OCI-LY1 (cell line): ENCODE measurements at regions not wholly inside any gene's neighbourhood (a gene's known extent, or its start where the extent isn't known, plus 50 kb on each side); places are given as distances from the start of the nearest gene placed in this dataset.

Experiments used
- H2AFZ ChIP-seq: fragments of 200-600 bp; sonication (generic), shearing (Covaris generic); 2 replicates; pipeline ENCODE4 v1.6.0; 2014; ENCODE audit warnings: antibody characterized with exemption, mild to moderate bottlenecking, low read length
- H3F3A ChIP-seq: fragments of 200-600 bp; sonication (generic), shearing (Covaris generic); 2 replicates; pipeline ENCODE4 v1.6.0; 2014; ENCODE audit warnings: mild to moderate bottlenecking, antibody characterized with exemption, low read length, moderate library complexity; ENCODE audit not compliant: insufficient read depth
- H3K27ac ChIP-seq: fragments of 200-600 bp; sonication (generic); 2 replicates; pipeline ENCODE4 v1.5.1; 2014; ENCODE audit warnings: low read length, mixed run types, mild to moderate bottlenecking, low read depth; ENCODE audit not compliant: poor library complexity, severe bottlenecking
- H3K27me3 ChIP-seq: fragments of 200-600 bp; sonication (generic); 2 replicates; pipeline ENCODE4 v1.6.0; 2014; ENCODE audit warnings: antibody characterized with exemption, mild to moderate bottlenecking, low read length, moderate library complexity; ENCODE audit not compliant: insufficient read depth
- H3K36me3 ChIP-seq: fragments of 200-600 bp; sonication (generic); 2 replicates; pipeline ENCODE4 v1.6.1; 2014; ENCODE audit warnings: mild to moderate bottlenecking, antibody characterized with exemption, low read length, moderate library complexity, mixed read lengths; ENCODE audit not compliant: insufficient read depth
- H3K4me1 ChIP-seq: fragments of 200-600 bp; sonication (generic); 2 replicates; pipeline ENCODE4 v1.5.1; 2014; ENCODE audit warnings: mild to moderate bottlenecking, low read length, moderate library complexity; ENCODE audit not compliant: insufficient read depth, severe bottlenecking
- H3K4me2 ChIP-seq: fragments of 200-600 bp; sonication (generic), shearing (Covaris generic); 2 replicates; pipeline ENCODE4 v1.6.1; 2014; ENCODE audit warnings: low read length
- H3K4me3 ChIP-seq: fragments of 200-600 bp; sonication (generic); 2 replicates; pipeline ENCODE4 v1.5.1; 2014; ENCODE audit warnings: low read length, low read depth, mild to moderate bottlenecking, mixed read lengths; ENCODE audit not compliant: poor library complexity, severe bottlenecking
- H3K79me2 ChIP-seq: fragments of 200-600 bp; shearing (Covaris generic); 2 replicates; pipeline ENCODE4 v1.6.1; 2016; ENCODE audit warnings: mixed run types, low read length, mixed read lengths; ENCODE audit not compliant: insufficient read depth
- H3K9ac ChIP-seq: fragments of 200-600 bp; sonication (generic), shearing (Covaris generic); 2 replicates; pipeline ENCODE4 v1.6.1; 2014; ENCODE audit warnings: mild to moderate bottlenecking, low read length, mixed read lengths
- H3K9me2 ChIP-seq: fragments of 200-600 bp; sonication (generic), shearing (Covaris generic); 2 replicates; pipeline ENCODE4 v1.6.1; 2014; ENCODE audit warnings: low read depth, mild to moderate bottlenecking, low read length, mixed read lengths
- H3K9me3 ChIP-seq: fragments of 200-600 bp; shearing (Covaris generic); 2 replicates; pipeline ENCODE4 v1.6.1; 2014; ENCODE audit warnings: low read length, mixed read lengths
- H4K20me1 ChIP-seq: fragments of 200-600 bp; sonication (generic), shearing (Covaris generic); 2 replicates; pipeline ENCODE4 v1.6.0; 2016; ENCODE audit warnings: mild to moderate bottlenecking, low read length; ENCODE audit not compliant: insufficient read depth
- CTCF ChIP-seq: fragments of 200-600 bp; sonication (generic), shearing (Covaris generic); IDR thresholded peaks from 2 replicates; pipeline ENCODE4 v1.5.1; 2017; ENCODE audit warnings: mild to moderate bottlenecking, antibody characterized with exemption, low read length, moderate library complexity, mixed read lengths
- EZH2 ChIP-seq: fragments of 200-600 bp; sonication (generic), shearing (Covaris generic); IDR thresholded peaks from 2 replicates; pipeline ENCODE4 v1.8.0; 2017; ENCODE audit warnings: borderline replicate concordance, mixed run types, mild to moderate bottlenecking, antibody characterized with exemption, low read length, moderate library complexity, mixed read lengths

- TF ChIP-seq CTCF (no peak), EZH2 (no peak)
- H3K27me3 ChIP-seq: peaks cover 9% of the 10 kb centered on the region; the same call in 1 of the 2 replicates
- H3K9me3 ChIP-seq: no peaks in the 10 kb centered on the region
- peaks cover 10% of the 10 kb centered on the region for H3K4me1 ChIP-seq
- no peak overlapping the region for H3K9ac ChIP-seq
- no peak overlapping the region for H3K4me3 ChIP-seq
- H3F3A ChIP-seq: no peaks in the 10 kb centered on the region
- no peaks in the 10 kb centered on the region; the same call in 1 of the 2 replicates for H3K36me3 ChIP-seq
- H3K27ac ChIP-seq: no peak overlapping the region
- H4K20me1 ChIP-seq: no peaks in the 10 kb centered on the region
- H2AFZ ChIP-seq: no peak overlapping the region
- no peaks in the 10 kb centered on the region for H3K79me2 ChIP-seq
- no peaks in the 10 kb centered on the region for H3K9me2 ChIP-seq
- no peak overlapping the region for H3K4me2 ChIP-seq
Observed at GRCh38 chr22:49664891-49665290, 162.8 kb downstream of the BRD1 start.

GRCh38 chr22:49664371-49664881 is 163.2 kb downstream of the BRD1 start:
- no peak overlapping the region for H3K9ac ChIP-seq
- no peak overlapping the region for H3K4me2 ChIP-seq

GRCh38 chr22:49663823-49664222 is 163.8 kb downstream of the BRD1 start:
- Histone ChIP-seq H3K4me2 (no peak overlapping the region), H3K9me3 (no peaks in the 10 kb centered on the region), H4K20me1 (no peaks in the 10 kb centered on the region), H3K27ac (no peak overlapping the region), H3K36me3 (no peaks in the 10 kb centered on the region), H3K4me3 (no peak overlapping the region), H3K79me2 (no peaks in the 10 kb centered on the region), H3F3A (no peaks in the 10 kb centered on the region), H3K4me1 (peaks cover 10% of the 10 kb centered on the region), H3K9ac (no peak overlapping the region), H2AFZ (no peak overlapping the region), H3K9me2 (no peaks in the 10 kb centered on the region), H3K27me3 (peaks cover under 1% of the 10 kb centered on the region; the same call in 1 of the 2 replicates)
- TF ChIP-seq CTCF (no peak), EZH2 (no peak)

More at GRCh38 chr22:49664371-49664881, 163.2 kb downstream of the BRD1 start:
- Histone ChIP-seq H3K36me3 (no peaks in the 10 kb centered on the region), H3K79me2 (no peaks in the 10 kb centered on the region), H3K4me1 (peaks cover 10% of the 10 kb centered on the region), H3K4me3 (no peak overlapping the region), H3F3A (no peaks in the 10 kb centered on the region), H4K20me1 (no peaks in the 10 kb centered on the region), H2AFZ (no peak overlapping the region), H3K27me3 (peaks cover 7% of the 10 kb centered on the region; the same call in 1 of the 2 replicates), H3K9me2 (no peaks in the 10 kb centered on the region), H3K27ac (no peak overlapping the region), H3K9me3 (no peaks in the 10 kb centered on the region)
- TF ChIP-seq CTCF: no peak
- no peak for TF ChIP-seq EZH2
